ACC112 (cell line): ENCODE measurements at regions not wholly inside any gene's neighbourhood (a gene's known extent, or its start where the extent isn't known, plus 50 kb on each side); places are given as distances from the start of the nearest gene placed in this dataset.
"Not testable (repeated sequence)": the region's sequence is repeated elsewhere in the genome, so short reads cannot be mapped to it uniquely, and the experiment has no call there.

Experiments used
- H2AFZ ChIP-seq: fragments of 200-600 bp; sonication (generic); one replicate; pipeline ENCODE4 v1.6.0; 2017; ENCODE audit warnings: antibody characterized with exemption, low read length; ENCODE audit not compliant: unreplicated experiment
- H3K27ac ChIP-seq: fragments of 200-600 bp; sonication (generic); 2 replicates; pipeline ENCODE4 v1.5.1; 2014; ENCODE audit warnings: low read depth, mild to moderate bottlenecking, antibody characterized with exemption, low read length, moderate library complexity
- H3K27me3 ChIP-seq: fragments of 200-600 bp; sonication (generic); 2 replicates; pipeline ENCODE4 v1.6.1; 2014; ENCODE audit warnings: mild to moderate bottlenecking, antibody characterized with exemption, low read length, moderate library complexity, mixed read lengths; ENCODE audit not compliant: insufficient read depth
- H3K36me3 ChIP-seq: fragments of 200-600 bp; sonication (generic); 2 replicates; pipeline ENCODE4 v1.6.1; 2016; ENCODE audit warnings: mild to moderate bottlenecking, antibody characterized with exemption, low read length, moderate library complexity, mixed read lengths; ENCODE audit not compliant: insufficient read depth
- H3K4me1 ChIP-seq: fragments of 200-600 bp; sonication (generic); one replicate; pipeline ENCODE4 v1.6.1; 2016; ENCODE audit warnings: low read length, mixed read lengths; ENCODE audit not compliant: insufficient read depth, unreplicated experiment, control insufficient read depth
- H3K4me3 ChIP-seq: fragments of 200-600 bp; sonication (generic); 2 replicates; pipeline ENCODE4 v1.5.1; 2014; ENCODE audit warnings: mild to moderate bottlenecking, low read depth, low read length
- H3K79me2 ChIP-seq: fragments of 200-600 bp; sonication (generic); one replicate; pipeline ENCODE4 v1.6.0; 2016; ENCODE audit warnings: low read length; ENCODE audit not compliant: control insufficient read depth, unreplicated experiment, insufficient read depth

- not testable (repeated sequence) for H3K36me3 ChIP-seq, H2AFZ ChIP-seq, H3K79me2 ChIP-seq, H3K4me3 ChIP-seq, H3K27me3 ChIP-seq, H3K4me1 ChIP-seq, H3K27ac ChIP-seq
Observed at GRCh38 chr5:101283938-101284337, 380.9 kb upstream of the ST8SIA4 start.

- Histone ChIP-seq H3K27me3 (no peaks in the 10 kb centered on the region), H3K27ac (no peak overlapping the region), H3K79me2 (no peaks in the 10 kb centered on the region), H2AFZ (no peak overlapping the region), H3K36me3 (no peaks in the 10 kb centered on the region), H3K4me1 (no peaks in the 10 kb centered on the region), H3K4me3 (no peak overlapping the region)
Observed at GRCh38 chr5:101278917-101279316, 375.8 kb upstream of the ST8SIA4 start.

- no peaks in the 10 kb centered on the region for H3K79me2 ChIP-seq
- H3K4me3 ChIP-seq: no peak overlapping the region
- H3K4me1 ChIP-seq: no peaks in the 10 kb centered on the region
- no peaks in the 10 kb centered on the region for H3K27me3 ChIP-seq
- H2AFZ ChIP-seq: no peak overlapping the region
- no peaks in the 10 kb centered on the region for H3K36me3 ChIP-seq
- H3K27ac ChIP-seq: no peak overlapping the region
Observed at GRCh38 chr5:101278011-101278687, 375.1 kb upstream of the ST8SIA4 start.

GRCh38 chr5:101271945-101272344, 368.9 kb upstream of the ST8SIA4 start:
- H3K27ac ChIP-seq: no peak overlapping the region
- no peak overlapping the region for H3K4me3 ChIP-seq
- H3K36me3 ChIP-seq: no peaks in the 10 kb centered on the region
- H3K79me2 ChIP-seq: no peaks in the 10 kb centered on the region
- H3K27me3 ChIP-seq: no peaks in the 10 kb centered on the region
- H2AFZ ChIP-seq: no peak overlapping the region
- no peaks in the 10 kb centered on the region for H3K4me1 ChIP-seq

- Histone ChIP-seq H3K79me2 (no peaks in the 10 kb centered on the region), H3K4me1 (no peaks in the 10 kb centered on the region), H3K27me3 (no peaks in the 10 kb centered on the region), H3K4me3 (no peak overlapping the region), H2AFZ (no peak overlapping the region), H3K27ac (no peak overlapping the region), H3K36me3 (no peaks in the 10 kb centered on the region)
Observed at GRCh38 chr5:101271416-101271815, 368.3 kb upstream of the ST8SIA4 start.

- H3K27me3 ChIP-seq: no peaks in the 10 kb centered on the region
- no peaks in the 10 kb centered on the region for H3K4me1 ChIP-seq
Observed at GRCh38 chr5:101260857-101261256, 357.8 kb upstream of the ST8SIA4 start.

GRCh38 chr5:101253096-101253495, 350.0 kb upstream of the ST8SIA4 start:
- Histone ChIP-seq H3K4me1 (no peaks in the 10 kb centered on the region), H3K4me3 (no peak overlapping the region), H3K36me3 (no peaks in the 10 kb centered on the region), H3K79me2 (no peaks in the 10 kb centered on the region), H3K27ac (no peak overlapping the region), H3K27me3 (no peaks in the 10 kb centered on the region), H2AFZ (no peak overlapping the region)

More at GRCh38 chr5:101260857-101261256, 357.8 kb upstream of the ST8SIA4 start:
- Histone ChIP-seq H3K27ac (no peak overlapping the region), H2AFZ (no peak overlapping the region), H3K36me3 (no peaks in the 10 kb centered on the region), H3K4me3 (no peak overlapping the region), H3K79me2 (no peaks in the 10 kb centered on the region)

- Histone ChIP-seq H3K4me1 (no peaks in the 10 kb centered on the region), H3K36me3 (no peaks in the 10 kb centered on the region), H3K79me2 (no peaks in the 10 kb centered on the region), H3K27me3 (no peaks in the 10 kb centered on the region), H2AFZ (no peak overlapping the region), H3K4me3 (no peak overlapping the region), H3K27ac (no peak overlapping the region)
Observed at GRCh38 chr5:101244621-101245020, 341.5 kb upstream of the ST8SIA4 start.

GRCh38 chr5:101212942-101213514, 309.9 kb upstream of the ST8SIA4 start:
- no peak overlapping the region for H2AFZ ChIP-seq

GRCh38 chr5:101206534-101206933, 303.5 kb upstream of the ST8SIA4 start:
- H3K79me2 ChIP-seq: no peaks in the 10 kb centered on the region
- no peaks in the 10 kb centered on the region for H3K27me3 ChIP-seq
- H2AFZ ChIP-seq: no peak overlapping the region
- H3K27ac ChIP-seq: no peak overlapping the region
- H3K4me3 ChIP-seq: no peak overlapping the region
- no peaks in the 10 kb centered on the region for H3K4me1 ChIP-seq
- no peaks in the 10 kb centered on the region for H3K36me3 ChIP-seq

More at GRCh38 chr5:101212942-101213514, 309.9 kb upstream of the ST8SIA4 start:
- no peaks in the 10 kb centered on the region for H3K36me3 ChIP-seq
- no peak overlapping the region for H3K4me3 ChIP-seq
- no peaks in the 10 kb centered on the region for H3K27me3 ChIP-seq
- H3K4me1 ChIP-seq: no peaks in the 10 kb centered on the region
- no peaks in the 10 kb centered on the region for H3K79me2 ChIP-seq
- H3K27ac ChIP-seq: no peak overlapping the region

- H3K4me1 ChIP-seq, H3K27me3 ChIP-seq, H3K79me2 ChIP-seq, H3K27ac ChIP-seq, H3K36me3 ChIP-seq, H2AFZ ChIP-seq, H3K4me3 ChIP-seq: not testable (repeated sequence)
Observed at GRCh38 chr5:101205065-101205464, 302.0 kb upstream of the ST8SIA4 start.
